ENCODE measurements at regions not wholly inside any gene's neighbourhood (a gene's known extent, or its start where the extent isn't known, plus 50 kb on each side); places are given as distances from the start of the nearest gene placed in this dataset.

- no peak for DNase-seq (ENCODE audit: low read depth in 3 of 3, low spot score in 2 of 3)
Measured at GRCh38 chr7:142420554-142421362, 162.9 kb upstream of the PRSS58 start.

- DNase-seq (ENCODE audit: low read depth in 3 of 3, low spot score in 2 of 3): no peak
Measured at GRCh38 chr7:142418326-142418725, 160.5 kb upstream of the PRSS58 start.

GRCh38 chr7:142414915-142415314, 157.1 kb upstream of the PRSS58 start:
- no peak for DNase-seq (ENCODE audit: low read depth in 3 of 3, low spot score in 2 of 3)

GRCh38 chr7:142414135-142414534, 156.3 kb upstream of the PRSS58 start:
- no peak for DNase-seq (ENCODE audit: low read depth in 3 of 3, low spot score in 2 of 3)

GRCh38 chr7:142413280-142414000, 155.6 kb upstream of the PRSS58 start:
- DNase-seq (ENCODE audit: low read depth in 3 of 3, low spot score in 2 of 3): no peak

- DNase-seq (ENCODE audit: low read depth in 3 of 3, low spot score in 2 of 3): no peak
Measured at GRCh38 chr7:142412551-142413193, 154.8 kb upstream of the PRSS58 start.

GRCh38 chr7:142409471-142409870, 151.6 kb upstream of the PRSS58 start:
- no peak for DNase-seq (ENCODE audit: low read depth in 3 of 3, low spot score in 2 of 3)

- no peak for DNase-seq (ENCODE audit: low read depth in 3 of 3, low spot score in 2 of 3)
Measured at GRCh38 chr7:142408794-142409193, 150.9 kb upstream of the PRSS58 start.

GRCh38 chr7:142407939-142408570, 150.2 kb upstream of the PRSS58 start:
- no peak for DNase-seq (ENCODE audit: low read depth in 3 of 3, low spot score in 2 of 3)

- no peak for DNase-seq (ENCODE audit: low read depth in 3 of 3, low spot score in 2 of 3)
Measured at GRCh38 chr7:142405122-142405765, 147.4 kb upstream of the PRSS58 start.

- DNase-seq (ENCODE audit: low read depth in 3 of 3, low spot score in 2 of 3): no peak
Measured at GRCh38 chr7:142401951-142402350, 144.1 kb upstream of the PRSS58 start.

- DNase-seq (ENCODE audit: low read depth in 3 of 3, low spot score in 2 of 3): no peak
Measured at GRCh38 chr7:142400042-142400533, 142.2 kb upstream of the PRSS58 start.

- DNase-seq (ENCODE audit: low read depth in 3 of 3, low spot score in 2 of 3): no peak
Measured at GRCh38 chr7:142391191-142391992, 133.5 kb upstream of the PRSS58 start.

GRCh38 chr7:142389544-142389943, 131.7 kb upstream of the PRSS58 start:
- no peak for DNase-seq (ENCODE audit: low read depth in 3 of 3, low spot score in 2 of 3)

- DNase-seq (ENCODE audit: low read depth in 3 of 3, low spot score in 2 of 3): peak in 1 of 3 donors; percentile 29
Measured at GRCh38 chr7:142385491-142386340, 127.9 kb upstream of the PRSS58 start.

GRCh38 chr7:142384493-142384922, 126.7 kb upstream of the PRSS58 start:
- no peak for DNase-seq (ENCODE audit: low read depth in 3 of 3, low spot score in 2 of 3)

- no peak for DNase-seq (ENCODE audit: low read depth in 3 of 3, low spot score in 2 of 3)
Measured at GRCh38 chr7:142383841-142384492, 126.1 kb upstream of the PRSS58 start.

- DNase-seq (ENCODE audit: low read depth in 3 of 3, low spot score in 2 of 3): no peak
Measured at GRCh38 chr7:142381727-142382390, 124.0 kb upstream of the PRSS58 start.
